SK-N-SH treated with all-trans-retinoic acid at 6 μM for 48 hours (cell line): ENCODE measurements at regions not wholly inside any gene's neighbourhood (a gene's known extent, or its start where the extent isn't known, plus 50 kb on each side); places are given as distances from the start of the nearest gene placed in this dataset.

Experiments used
- ATAC-seq: fragments of 200-7000 bp; cut with Tn5 transposase; 3 replicates; pipeline ENCODE4 v1.9.1; 2020; ENCODE audit warnings: mild to moderate bottlenecking, moderate library complexity
- ARNTL ChIP-seq: fragments of 450-650 bp; formaldehyde crosslinking; IDR thresholded peaks from 2 replicates; pipeline ENCODE4 v1.5.0; 2020; ENCODE audit warnings: low read depth, mild to moderate bottlenecking, moderate library complexity, borderline replicate concordance
- BACH2 ChIP-seq: fragments of 250-450 bp; sonication (Bioruptor Pico); IDR thresholded peaks from 2 replicates; pipeline ENCODE4 v1.9.0; 2021; ENCODE audit warnings: mild to moderate bottlenecking, borderline replicate concordance
- CREB5 ChIP-seq: fragments of 250-450 bp; sonication (Bioruptor Pico); IDR thresholded peaks from 2 replicates; pipeline ENCODE4 v1.5.1; 2020; ENCODE audit warnings: low read depth, mild to moderate bottlenecking, moderate library complexity
- CSDC2 ChIP-seq: fragments of 250-450 bp; sonication (Bioruptor Pico); IDR thresholded peaks from 2 replicates; pipeline ENCODE4 v1.5.0; 2020; ENCODE audit warnings: mild to moderate bottlenecking, moderate library complexity
- CSRNP3 ChIP-seq: fragments of 250-450 bp; sonication (Bioruptor Pico); IDR thresholded peaks from 2 replicates; pipeline ENCODE4 v1.5.1; 2021; ENCODE audit warnings: mild to moderate bottlenecking, moderate library complexity
- ESRRG ChIP-seq: fragments of 250-450 bp; sonication (Bioruptor Pico); IDR thresholded peaks from 2 replicates; pipeline ENCODE4 v1.6.1; 2021; ENCODE audit warnings: mild to moderate bottlenecking
- GLIS3 ChIP-seq: fragments of 250-450 bp; sonication (Bioruptor Pico); IDR thresholded peaks from 2 replicates; pipeline ENCODE4 v1.5.0; 2020; ENCODE audit warnings: mild to moderate bottlenecking, moderate library complexity
- ISL1 ChIP-seq: fragments of 250-450 bp; sonication (Bioruptor Pico); IDR thresholded peaks from 2 replicates; pipeline ENCODE4 v2.1.2; 2022; ENCODE audit warnings: mild to moderate bottlenecking, moderate library complexity
- OSR1 ChIP-seq: fragments of 250-450 bp; sonication (Bioruptor Pico); IDR thresholded peaks from 2 replicates; pipeline ENCODE4 v1.8.0; 2022; ENCODE audit warnings: moderate library complexity, mild to moderate bottlenecking, inconsistent platforms
- PATZ1 ChIP-seq: fragments of 250-450 bp; sonication (Bioruptor Pico); IDR thresholded peaks from 2 replicates; pipeline ENCODE4 v1.8.0; 2020; ENCODE audit warnings: mild to moderate bottlenecking, moderate library complexity, borderline replicate concordance
- POU6F1 ChIP-seq: fragments of 250-450 bp; sonication (Bioruptor Pico); IDR thresholded peaks from 2 replicates; pipeline ENCODE4 v1.8.0; 2021; ENCODE audit warnings: low read depth, mild to moderate bottlenecking, moderate library complexity, borderline replicate concordance
- SNAI2 ChIP-seq: fragments of 250-450 bp; sonication (Bioruptor Pico); IDR thresholded peaks from 2 replicates; pipeline ENCODE4 v1.5.0; 2020; ENCODE audit warnings: mild to moderate bottlenecking, moderate library complexity
- TCF4 ChIP-seq: fragments of 250-450 bp; sonication (Bioruptor Pico); IDR thresholded peaks from 2 replicates; pipeline ENCODE4 v1.8.0; 2021; ENCODE audit warnings: mild to moderate bottlenecking, moderate library complexity, borderline replicate concordance
- TOX ChIP-seq: fragments of 250-450 bp; sonication (Bioruptor Pico); IDR thresholded peaks from 2 replicates; pipeline ENCODE4 v1.8.0; 2021; ENCODE audit warnings: mild to moderate bottlenecking, moderate library complexity, borderline replicate concordance
- TSHZ2 ChIP-seq: fragments of 250-450 bp; sonication (Bioruptor Pico); IDR thresholded peaks from 2 replicates; pipeline ENCODE4 v1.5.0; 2020; ENCODE audit warnings: mild to moderate bottlenecking, moderate library complexity
- ZC3H10 ChIP-seq: fragments of 250-450 bp; sonication (Bioruptor Pico); IDR thresholded peaks from 2 replicates; pipeline ENCODE4 v1.5.1; 2021; ENCODE audit warnings: mild to moderate bottlenecking, moderate library complexity
- ZNF565 ChIP-seq: fragments of 450-650 bp; formaldehyde crosslinking; conservative IDR thresholded peaks from 2 replicates; pipeline ENCODE4 v1.5.0; 2020; ENCODE audit warnings: low read depth, mild to moderate bottlenecking, moderate library complexity
- ZNF70 ChIP-seq: fragments of 450-650 bp; formaldehyde crosslinking; IDR thresholded peaks from 2 replicates; pipeline ENCODE4 v1.5.0; 2020; ENCODE audit warnings: mild to moderate bottlenecking, moderate library complexity
- ZNF8 ChIP-seq: fragments of 450-650 bp; formaldehyde crosslinking; IDR thresholded peaks from 2 replicates; pipeline ENCODE4 v1.5.0; 2020; ENCODE audit warnings: mild to moderate bottlenecking, moderate library complexity

GRCh38 chr17:79364315-79365094, 246.3 kb downstream of the RBFOX3 start:
- TF ChIP-seq GLIS3 (CRISPR knock-in tag): no peak
- TF ChIP-seq ISL1 (CRISPR knock-in tag): no peak
- no peak for TF ChIP-seq CREB5 (CRISPR knock-in tag)
- no peak for TF ChIP-seq ZNF565 (CRISPR knock-in tag)
- TF ChIP-seq TSHZ2 (CRISPR knock-in tag): no peak
- no peak for TF ChIP-seq CSDC2 (CRISPR knock-in tag)
- TF ChIP-seq ZNF8 (CRISPR knock-in tag): no peak
- no peak for TF ChIP-seq PATZ1 (CRISPR knock-in tag)
- no peak for TF ChIP-seq TCF4 (CRISPR knock-in tag)
- no peak for TF ChIP-seq CSRNP3 (CRISPR knock-in tag)
- no peak for TF ChIP-seq SNAI2 (CRISPR knock-in tag)
- TF ChIP-seq POU6F1: no peak
- no peak for ATAC-seq

GRCh38 chr17:79363552-79364275, 247.1 kb downstream of the RBFOX3 start:
- no peak for ATAC-seq
- no peak for TF ChIP-seq TSHZ2 (CRISPR knock-in tag)
- TF ChIP-seq CSDC2 (CRISPR knock-in tag): no peak
- no peak for TF ChIP-seq ESRRG (CRISPR knock-in tag)
- no peak for TF ChIP-seq PATZ1 (CRISPR knock-in tag)
- no peak for TF ChIP-seq TOX (CRISPR knock-in tag)
- no peak for TF ChIP-seq BACH2
- no peak for TF ChIP-seq OSR1 (CRISPR knock-in tag)
- no peak for TF ChIP-seq ARNTL (CRISPR knock-in tag)
- TF ChIP-seq ZNF70 (CRISPR knock-in tag): no peak
- no peak for TF ChIP-seq TCF4 (CRISPR knock-in tag)
- no peak for TF ChIP-seq SNAI2 (CRISPR knock-in tag)
- TF ChIP-seq ZC3H10: no peak
- no peak for TF ChIP-seq CSRNP3 (CRISPR knock-in tag)
- no peak for TF ChIP-seq GLIS3 (CRISPR knock-in tag)
- no peak for TF ChIP-seq CREB5 (CRISPR knock-in tag)
